HG03521 (cell line): ENCODE measurements at regions not wholly inside any gene's neighbourhood (a gene's known extent, or its start where the extent isn't known, plus 50 kb on each side); places are given as distances from the start of the nearest gene placed in this dataset.

Source experiments
- ATAC-seq: cut with Tn5 transposase; IDR thresholded peaks from one replicate; pipeline ENCODE4 v1.9.1; 2021; ENCODE audit warnings: mild to moderate bottlenecking, moderate library complexity; ENCODE audit not compliant: unreplicated experiment

DNA sequence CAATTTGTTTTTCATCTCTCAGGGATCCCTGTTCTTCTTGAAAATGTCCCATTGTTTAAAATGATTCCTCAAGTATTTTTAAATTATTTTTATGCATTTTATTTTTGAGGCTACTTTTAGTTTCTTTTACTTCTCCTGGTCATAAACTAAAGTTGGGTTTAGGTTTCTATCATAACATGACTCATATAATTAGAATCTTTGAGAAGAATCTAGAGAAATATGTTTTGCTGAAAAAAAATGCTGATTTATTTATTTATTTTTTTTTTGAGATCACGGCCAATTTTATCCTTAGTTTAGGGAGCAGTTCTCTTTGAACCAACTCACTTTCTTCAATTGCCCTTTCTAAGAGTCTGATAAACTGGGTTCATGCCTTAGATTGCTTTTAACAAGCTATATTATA is 1157.1 kb downstream of the BCL11B start:
- ATAC-seq: no peak

DNA sequence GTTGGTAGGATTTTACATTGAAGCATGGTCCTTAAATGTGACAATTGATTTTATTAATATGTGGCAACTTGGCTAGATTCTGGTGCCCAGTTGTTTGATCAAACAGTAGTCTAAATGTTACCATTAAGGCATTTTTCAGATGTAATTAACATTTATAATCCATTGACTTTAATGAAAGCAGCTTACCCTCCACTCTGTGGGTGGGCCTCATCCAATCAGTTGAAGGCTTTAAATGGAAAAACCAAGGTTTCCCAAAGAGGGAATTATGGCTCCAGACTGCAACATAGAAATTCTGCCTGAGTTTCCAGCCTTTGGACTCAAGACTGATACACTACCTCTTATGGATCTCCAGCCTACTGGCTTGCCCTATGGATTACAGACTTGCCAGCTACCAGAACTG is 1153.2 kb downstream of the BCL11B start:
- no peak for ATAC-seq

DNA sequence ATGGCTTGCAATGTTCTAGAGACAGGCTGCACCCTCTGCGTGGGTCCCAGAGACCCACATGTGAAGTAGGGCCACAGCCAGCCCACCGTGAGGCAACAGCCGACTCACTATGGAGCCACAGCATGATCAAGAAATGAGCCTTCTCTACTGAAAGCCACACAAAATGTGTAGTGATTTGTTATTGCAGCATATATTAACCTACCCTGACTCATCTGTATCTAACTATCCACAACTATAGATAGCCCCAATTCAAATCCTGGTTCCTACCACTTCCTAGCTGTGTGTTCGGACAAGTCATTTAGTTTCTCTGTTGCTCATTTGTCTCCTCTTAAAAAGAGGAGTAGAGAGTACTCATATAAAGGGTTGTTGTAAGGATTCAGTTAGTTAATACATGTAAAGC is 1152.3 kb downstream of the BCL11B start:
- ATAC-seq: no peak

DNA sequence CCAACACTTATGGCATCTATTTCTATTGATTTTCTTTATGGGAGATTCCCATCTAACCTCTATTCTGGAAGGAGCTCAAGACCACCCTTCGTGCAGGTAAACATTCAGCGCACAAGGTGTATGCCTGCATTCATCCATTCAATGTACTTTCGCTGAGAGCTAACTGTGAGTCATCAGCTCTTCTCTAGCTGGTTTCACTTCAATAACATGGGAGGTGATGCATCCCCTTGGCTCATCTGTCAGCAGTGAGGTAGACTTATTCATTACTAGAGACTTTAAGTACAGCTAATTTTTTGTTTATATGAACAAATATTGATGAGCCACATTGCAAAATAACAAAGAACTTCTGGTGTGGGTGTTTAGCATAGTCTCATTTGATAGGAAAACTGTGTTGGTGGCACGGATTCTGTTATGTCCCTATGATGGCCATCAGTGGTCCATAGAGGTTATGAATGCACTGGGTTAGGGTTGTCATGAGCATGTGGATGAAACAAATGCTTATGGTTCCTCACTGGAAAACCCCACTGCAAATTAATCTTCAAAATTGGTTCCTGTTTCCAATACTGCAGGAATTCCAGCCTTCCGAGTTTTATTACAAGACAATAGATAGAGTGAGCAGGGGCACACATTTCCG is 1151.0 kb downstream of the BCL11B start:
- no peak for ATAC-seq

DNA sequence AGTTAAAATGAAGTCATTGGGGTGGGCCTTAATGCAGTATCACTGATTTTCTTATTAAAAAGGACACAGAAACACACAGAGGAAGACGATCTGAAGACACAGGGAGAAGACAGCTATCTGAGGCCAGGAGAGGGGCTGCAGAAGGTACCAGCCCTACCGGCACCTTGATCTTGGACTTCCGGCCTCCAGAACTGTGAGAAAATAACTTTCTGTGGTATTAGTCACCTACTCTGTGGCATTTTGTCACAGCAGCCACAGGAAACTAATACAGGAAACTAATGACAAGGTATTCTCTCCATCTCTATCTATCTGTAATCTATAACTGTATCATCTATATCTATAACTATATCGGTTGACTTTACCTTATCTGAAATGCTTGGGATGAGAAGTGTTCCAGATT is 1149.5 kb downstream of the BCL11B start:
- ATAC-seq: no peak

DNA sequence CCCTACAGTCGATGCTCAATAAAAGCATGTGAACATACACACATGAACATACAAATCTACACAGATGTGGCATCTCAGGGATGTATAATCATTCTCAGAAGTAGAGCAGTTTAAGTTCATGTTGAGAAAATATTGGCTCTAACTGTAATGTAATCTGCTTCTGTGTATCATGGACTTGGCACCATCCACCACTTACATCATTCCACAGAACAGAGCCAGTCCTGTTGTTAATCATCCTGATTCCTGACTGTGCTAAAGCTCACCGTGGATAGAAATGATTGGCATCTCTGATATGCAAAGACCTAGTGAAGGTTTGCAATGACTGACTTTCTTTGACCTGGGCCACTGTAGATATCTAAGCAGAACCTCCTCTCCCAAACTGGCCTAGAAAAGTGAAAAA is 1141.3 kb downstream of the BCL11B start:
- no peak for ATAC-seq

DNA sequence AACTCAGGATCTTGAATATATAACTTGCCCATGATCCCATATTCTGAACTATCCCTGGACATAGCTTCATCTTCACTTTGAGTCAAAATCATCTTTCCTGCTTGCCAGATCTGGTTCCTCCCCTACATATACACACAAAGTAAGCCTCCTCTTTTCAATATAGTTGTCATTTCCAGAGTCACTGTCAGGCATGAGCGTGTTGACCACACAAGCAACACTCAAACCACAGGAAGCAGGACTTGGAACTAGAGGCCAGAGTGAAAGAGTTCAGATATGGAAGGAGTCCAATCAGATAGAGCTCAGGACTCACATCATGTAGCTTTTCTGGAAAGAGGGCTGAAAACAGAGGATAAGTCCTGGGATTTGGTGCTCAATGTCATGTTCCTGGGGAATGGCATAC is 1140.6 kb downstream of the BCL11B start:
- no peak for ATAC-seq

DNA sequence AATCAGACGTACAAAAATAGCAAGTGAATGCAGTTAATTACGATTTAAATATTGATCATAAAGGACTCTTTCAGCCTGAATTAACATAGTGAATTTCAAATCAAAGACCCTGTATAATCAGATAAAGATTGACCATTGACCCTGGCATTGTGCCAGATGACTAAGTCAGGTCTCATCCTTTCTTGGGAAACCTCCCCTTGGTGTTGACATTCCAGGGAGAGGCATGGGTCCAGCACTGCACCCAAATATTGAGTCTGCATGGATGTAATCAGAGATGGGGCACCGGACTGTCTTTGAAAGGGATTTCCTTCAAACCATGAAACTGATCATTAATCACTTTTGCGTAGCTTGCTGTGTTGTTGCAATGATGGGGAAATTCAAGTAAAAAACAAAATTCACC is 1138.2 kb downstream of the BCL11B start:
- no peak for ATAC-seq

DNA sequence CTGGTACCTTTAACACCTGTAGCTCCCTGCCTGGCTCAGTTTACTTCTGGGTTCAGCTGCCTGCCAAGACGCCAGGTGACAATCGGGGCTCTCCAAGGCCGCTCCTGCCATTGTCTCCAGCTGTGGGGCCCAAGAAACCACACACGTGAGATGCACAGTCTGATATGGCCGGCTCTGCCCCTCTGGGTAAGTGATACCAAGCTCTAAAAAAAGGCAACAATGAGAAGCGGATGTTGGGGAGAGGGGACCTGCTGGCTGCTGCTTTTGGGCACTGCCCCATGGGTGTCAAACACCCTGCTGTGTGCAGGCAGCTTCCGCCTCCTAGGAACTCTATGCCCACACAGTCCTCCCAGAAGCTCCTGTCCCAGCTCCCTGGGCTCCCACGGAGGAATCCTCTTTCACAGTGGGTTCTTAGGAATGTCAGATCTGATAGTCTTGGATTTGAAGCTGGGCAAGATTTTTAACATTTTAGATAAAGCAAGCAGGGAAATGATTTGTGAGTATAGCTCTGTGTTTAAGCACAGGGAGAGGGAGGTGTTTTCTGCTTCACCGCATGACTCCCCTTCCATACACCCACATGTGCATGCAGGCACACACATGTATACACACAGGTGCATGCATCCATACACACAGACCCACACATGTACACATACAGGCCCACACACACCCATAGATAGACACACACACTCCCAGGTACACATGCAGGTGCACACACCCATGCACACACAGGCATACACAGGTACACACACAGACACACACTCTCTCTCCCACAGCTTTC is 1135.8 kb downstream of the BCL11B start:
- no peak for ATAC-seq

DNA sequence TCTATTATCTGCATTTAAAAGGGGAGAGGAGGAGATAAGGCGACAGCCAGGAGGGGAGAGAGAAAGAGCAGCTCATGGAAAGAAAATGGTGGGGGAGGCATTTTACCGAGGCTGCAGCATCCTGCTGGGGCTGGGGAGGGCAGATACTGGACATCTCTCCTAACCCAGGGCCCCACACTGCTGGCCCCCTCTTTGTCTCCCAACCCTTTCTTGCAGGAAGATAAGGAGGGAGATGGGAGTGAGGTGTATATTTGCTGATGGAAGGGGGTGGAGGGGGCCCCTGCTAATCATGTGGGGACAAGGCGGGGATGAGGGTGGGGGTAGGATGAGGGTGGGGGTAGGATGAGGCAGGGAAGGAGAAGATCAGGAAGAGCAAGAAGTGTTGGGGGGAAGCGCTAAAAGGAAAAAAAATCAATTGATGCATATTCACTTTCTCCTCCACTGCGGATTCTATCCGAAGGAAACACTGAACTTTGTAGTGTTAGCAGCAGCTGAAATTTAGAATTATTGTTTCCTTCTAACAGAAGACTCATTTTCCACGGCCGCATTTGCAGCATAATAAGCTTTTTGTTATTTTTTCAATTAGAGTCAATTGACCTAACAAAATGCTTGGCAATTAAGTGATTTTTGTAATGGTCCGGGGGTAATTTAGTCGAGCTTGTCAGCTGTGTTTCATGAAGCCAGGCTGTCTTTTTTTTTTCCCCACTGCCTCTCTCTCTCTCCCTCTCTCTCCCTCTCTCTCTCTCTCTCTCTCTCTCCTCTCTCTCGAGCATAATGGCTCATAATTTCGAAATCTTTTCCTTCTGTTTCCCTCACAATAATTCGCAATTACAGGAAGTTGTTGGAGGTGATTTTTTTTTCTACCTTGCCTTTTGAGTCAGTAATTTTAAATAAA is 1134.6 kb downstream of the BCL11B start:
- ATAC-seq: no peak

DNA sequence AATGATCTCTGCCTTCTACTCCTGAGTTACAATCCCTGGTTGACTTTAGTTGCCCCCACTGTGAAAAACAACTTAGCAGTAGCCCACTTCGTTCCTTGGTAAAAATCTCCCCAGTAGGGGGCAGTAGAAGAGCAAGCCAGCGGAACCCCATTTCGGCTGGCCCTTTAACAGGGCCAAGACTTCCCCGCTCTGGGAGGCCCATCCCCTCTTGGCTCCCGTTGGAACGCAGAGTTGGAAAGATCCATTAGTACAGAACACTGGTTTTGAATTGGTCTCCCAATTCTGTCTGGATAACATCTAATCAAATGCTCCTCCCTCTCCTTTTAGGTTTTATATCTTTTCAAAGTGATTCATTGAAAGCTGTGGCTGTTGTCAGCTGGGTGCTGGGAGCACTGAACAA is 1133.3 kb downstream of the BCL11B start:
- no peak for ATAC-seq

DNA sequence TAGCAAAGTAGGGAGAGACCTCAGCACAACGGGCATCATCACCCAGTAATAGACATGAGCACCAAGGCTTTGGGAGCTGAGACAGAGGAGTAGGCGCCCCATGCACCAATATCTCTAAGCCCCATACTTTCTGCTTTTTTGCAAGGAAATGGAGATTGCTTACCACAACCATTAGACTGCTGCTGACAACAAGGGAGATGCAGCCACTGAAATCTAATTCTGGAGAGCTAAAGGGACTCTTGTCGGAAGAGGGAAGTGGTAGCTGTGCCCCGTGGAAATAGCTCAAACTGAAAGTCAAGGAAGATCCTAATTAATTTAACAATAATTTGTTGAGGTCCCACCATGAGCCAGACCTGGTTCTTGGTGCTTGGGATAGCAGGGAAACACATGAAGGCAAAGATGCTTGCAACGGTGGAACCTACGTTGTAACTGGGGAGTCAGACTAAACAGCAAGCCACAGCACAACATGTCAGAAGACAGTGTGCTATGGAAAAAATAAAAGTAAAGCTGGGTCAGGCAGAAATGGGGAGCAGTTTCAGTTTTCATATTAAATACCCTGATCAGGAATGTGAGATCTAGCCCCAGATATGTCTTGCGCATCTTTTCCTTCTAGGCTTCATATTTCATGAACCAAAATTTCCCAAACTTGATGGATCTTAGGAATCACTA is 1131.0 kb downstream of the BCL11B start:
- no peak for ATAC-seq

DNA sequence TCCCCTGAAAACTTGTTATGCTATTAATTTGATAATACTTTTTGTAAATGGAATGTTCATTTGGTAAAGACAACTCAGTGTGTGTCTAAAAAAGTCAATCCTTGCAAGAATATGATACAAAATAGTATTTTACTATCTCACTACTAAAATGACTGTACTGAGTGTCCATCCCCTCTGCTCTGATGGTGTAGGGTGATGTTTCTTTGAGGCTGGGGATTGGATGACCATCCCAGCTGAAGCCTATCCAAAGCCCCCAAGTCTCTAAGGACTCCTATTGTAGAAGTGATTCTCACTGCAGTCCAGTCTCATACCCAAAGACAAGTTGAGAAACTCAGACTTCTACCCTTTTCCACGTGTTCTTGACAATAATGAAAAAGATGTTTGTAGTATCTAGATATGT is 1128.4 kb downstream of the BCL11B start:
- ATAC-seq: no peak

DNA sequence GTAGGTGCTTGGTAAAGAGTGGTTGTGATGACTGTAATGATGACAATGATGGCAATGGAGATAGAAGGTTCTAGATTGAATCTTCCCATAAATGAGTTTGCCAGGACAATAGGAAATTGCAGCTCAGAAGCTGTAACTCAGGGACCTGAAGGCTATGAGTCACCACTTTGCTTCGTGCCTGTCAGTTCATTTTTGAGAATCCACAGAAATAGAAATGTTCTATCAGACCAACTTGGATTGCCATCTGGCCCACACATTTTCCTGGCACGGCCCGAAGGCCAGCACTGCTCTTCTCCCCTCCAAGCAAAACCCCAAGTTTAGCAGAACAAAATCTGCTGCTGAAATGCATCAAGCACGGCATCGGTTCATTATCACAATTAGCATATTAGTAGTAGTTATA is 1127.0 kb downstream of the BCL11B start:
- no peak for ATAC-seq

DNA sequence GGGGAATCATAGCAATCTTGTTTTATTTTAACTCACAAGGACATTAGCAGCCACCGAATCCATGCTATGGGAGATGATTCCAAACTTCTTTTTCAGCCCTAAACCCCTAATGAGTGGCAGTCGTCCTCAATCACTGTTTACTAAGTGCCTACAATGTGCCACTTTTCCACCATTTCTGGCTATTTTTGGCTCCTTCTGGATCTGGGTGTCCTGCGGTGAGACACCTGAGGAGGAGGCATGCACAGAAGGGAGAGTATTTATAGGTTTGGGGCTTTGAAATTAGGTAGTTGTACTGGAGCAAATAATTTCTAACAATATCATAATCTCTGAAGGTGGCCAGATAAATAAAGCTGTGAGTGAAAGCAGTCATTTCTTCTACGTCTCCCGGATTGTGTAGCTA is 1125.6 kb downstream of the BCL11B start:
- no peak for ATAC-seq

DNA sequence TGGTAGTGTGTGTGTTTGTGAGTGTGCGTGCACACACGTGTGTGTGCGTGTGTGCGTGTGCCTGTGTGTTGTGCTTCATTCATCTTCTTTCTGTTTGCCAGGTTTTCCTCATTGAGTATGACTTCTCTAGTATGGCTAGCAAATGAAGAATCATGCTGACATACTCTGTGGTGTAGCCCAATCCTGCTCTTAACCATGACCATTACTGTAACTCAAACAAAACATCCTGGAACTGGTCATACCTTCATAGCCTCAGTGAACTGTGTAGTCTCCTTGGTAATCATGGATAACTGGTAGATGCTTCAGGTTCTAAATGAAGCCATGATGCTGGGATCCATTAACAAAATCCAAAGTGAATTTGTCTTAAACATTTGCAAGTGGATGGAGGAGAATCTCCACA is 1117.7 kb downstream of the BCL11B start:
- no peak for ATAC-seq

DNA sequence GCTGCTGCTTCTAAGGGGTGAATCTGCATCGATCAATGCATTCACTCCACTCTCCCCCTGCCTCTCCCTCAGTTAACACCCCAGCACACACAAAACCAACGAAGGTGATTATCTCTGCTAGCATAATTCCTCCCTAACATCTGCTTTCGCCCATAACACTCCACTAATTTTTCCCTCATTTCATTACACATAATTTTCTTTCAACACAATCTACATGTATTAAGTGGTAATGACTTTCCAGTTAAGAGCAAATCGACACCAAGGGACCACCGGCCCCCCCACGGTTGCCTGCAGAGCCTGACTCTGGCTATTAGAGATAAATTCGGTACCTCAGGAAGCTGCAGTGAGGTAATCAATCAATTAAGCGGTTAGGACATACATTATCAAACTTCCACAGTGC is 1115.6 kb downstream of the BCL11B start:
- ATAC-seq: no peak

DNA sequence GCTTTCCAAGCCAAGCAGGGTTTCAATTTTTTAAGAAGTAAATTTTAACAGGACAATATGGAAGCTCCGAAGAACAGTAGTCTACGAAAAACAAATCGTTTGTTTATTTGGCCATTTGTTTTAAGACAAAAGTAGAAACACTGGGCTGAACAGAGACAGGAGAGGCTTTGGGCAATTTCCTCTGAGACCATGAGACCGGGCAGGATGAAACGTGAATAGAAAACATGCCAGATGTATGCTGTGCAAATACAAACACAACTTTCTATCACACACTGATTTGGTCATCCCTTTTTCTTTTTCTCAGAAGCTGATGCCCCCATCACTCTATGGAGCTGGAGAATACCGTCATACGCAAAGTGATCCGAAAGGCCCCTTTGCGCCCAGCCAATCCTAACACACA is 1111.1 kb downstream of the BCL11B start:
- ATAC-seq: no peak

DNA sequence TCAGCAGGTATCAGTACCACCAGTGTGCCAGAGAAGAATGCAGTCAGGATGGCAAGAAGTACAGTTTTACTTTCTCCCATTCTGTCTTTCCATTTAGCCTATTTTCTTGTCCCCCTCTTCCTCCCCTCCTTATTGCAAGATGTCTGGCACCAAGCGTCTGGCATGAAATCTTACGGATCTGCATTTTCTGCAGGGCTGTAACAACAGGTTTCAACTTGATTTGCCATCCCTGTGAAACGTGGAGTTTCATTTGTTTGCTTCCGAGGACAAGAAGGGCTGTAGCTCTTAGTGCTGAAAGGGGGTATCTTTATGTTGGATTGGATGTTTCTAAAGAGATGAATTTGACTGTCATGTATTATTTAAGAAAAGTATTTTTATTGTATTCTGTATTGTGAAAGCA is 1110.6 kb downstream of the BCL11B start:
- ATAC-seq: no peak

DNA sequence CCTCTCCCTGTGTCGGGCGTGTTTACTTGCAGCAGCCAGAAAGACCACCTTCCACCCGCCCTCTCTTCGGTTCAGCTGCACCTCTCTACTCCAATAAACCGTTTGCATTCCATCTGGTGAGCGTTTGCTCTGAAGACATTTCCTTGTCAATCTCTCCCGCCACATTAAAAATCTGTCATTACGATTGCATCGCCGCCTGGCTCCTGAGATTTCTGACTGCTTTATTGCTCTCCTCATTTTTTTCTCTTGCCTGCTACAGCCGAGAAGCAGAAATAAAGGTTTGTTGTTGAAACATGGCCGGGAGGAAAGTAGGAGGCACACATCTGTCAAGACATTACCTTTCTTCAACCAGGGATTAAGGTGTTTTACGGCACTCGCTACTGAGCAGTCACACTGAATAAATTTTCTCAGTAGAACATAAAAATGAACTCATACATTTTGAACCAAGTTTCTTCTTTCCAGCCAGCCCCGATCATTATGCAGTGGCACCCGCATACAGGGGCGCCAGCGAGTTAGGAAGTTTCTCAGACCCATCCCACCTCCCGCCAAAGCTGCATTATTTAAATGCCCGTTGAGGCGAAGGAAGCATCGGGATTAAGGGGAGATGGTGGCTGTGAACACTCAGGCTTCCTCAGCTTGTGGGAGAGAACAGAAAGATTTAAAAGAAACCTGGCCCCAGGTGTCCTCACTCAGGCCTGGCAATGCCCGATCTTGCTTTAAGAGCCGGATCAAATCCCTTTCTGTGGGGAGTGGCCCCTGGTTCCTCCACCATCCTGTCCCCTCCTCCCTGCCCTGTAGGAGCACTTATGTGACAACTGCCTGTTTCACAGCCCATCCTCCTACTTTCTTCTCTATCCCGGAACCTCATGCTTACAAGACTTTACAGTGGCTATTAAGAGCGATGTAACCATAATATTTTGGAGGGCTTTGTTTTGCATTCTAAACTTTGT is 1108.9 kb downstream of the BCL11B start:
- no peak for ATAC-seq
